Dermis blood vessel endothelial cell (primary cell): ENCODE measurements at regions not wholly inside any gene's neighbourhood (a gene's known extent, or its start where the extent isn't known, plus 50 kb on each side); places are given as distances from the start of the nearest gene placed in this dataset.
"Not testable (repeated sequence)": the region's sequence is repeated elsewhere in the genome, so short reads cannot be mapped to it uniquely, and the experiment has no call there.

Source experiments
- DNase-seq: peaks from one replicate; pipeline ENCODE4 v3.0.0; 2010

DNA sequence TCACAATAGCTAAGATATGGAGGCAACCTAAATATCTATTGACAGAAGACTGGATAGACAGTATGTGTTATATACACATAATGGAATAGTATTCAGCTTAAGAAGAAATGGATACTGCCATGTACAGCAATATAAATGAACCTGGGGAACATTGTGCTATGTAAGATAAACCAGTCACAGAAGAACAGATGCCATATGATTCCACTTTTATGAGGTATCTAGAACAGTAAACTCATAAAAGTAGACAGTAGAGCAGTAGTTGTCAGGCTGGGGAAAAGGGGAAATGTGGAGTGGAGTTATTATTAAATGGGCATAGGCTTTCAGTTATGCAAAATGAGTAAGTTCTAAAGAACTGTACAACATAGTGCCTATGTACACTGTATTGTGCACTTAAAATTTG, 1055.7 kb upstream of the TMEFF2 start:
- no peak for DNase-seq

DNA sequence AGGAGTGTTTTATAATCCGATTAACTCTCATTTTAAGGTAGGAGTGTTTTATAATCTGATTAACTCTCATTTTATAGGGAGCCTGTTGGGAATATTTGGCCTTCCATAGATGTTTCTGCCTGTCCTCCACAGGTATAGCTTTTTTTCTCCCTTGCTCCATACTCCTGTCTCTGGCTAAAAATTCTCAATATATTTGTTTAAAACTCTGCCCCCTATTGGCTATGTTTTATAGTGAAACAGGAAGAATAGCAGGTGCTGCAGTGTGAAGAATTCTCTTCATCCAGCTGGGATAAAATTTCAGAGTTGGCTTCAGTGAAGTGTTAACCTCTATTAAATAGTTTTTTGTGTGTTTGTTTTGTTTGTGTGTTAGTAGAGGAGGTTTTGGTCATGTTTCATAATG, 1046.0 kb upstream of the TMEFF2 start:
- no peak for DNase-seq

DNA sequence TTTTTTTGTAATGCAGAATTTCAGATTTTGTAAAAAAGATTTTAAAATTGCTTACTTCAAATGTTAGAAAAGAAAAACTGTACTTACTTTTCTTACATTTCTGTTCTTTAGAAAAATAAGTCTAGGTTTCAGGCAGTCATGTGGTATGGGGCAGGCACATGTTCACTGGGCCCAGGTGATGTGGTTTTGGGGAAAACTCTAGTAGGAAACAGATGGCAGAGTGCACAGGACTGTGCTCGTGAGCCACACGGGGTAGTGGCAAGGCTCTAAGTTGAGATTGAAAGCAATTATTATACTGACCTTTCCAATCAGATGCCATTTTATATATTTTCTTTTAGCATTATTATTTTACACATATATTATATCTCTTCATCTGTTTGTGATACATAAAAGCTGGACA, 1036.9 kb upstream of the TMEFF2 start:
- no peak for DNase-seq

DNA sequence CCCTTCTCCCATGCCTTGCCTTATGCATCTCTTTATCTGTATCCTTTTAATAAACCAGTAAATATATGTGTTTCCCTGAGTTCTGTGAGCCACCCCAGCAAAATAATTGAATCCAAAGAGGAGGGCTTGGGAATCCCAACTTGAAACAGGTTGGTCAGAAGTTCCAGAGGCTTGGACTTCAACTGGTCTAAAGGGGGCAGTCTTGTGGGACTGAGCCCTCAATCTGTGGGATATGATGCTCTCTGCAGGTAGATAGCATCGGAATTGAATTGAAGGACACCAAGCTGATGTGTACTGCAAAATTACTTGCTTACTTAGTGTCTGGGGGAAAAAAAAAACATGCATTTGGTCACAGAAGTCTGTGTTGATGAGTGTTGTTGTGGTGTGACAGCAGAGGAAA, 1033.5 kb upstream of the TMEFF2 start:
- no peak for DNase-seq

GRCh38 chr2:193222454-193222853, 1027.7 kb upstream of the TMEFF2 start:
- DNase-seq: no peak

DNA sequence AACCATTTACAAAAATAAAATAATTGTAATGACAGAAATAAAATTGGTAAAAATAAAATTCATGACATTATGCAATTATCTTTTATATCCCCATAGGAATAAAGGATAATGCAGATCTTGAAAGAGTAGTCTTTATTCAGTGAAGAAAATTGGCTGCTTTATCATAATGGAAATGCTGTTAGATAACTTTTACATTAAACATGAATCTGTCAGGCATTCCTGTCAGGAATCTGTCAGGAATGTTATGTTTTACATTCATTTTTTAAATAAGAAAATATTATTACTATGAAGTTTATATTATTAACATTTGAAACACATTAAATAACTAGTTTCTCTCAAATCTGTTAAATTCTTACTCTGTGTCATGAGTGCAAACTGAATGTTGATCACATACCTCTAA, 1024.7 kb upstream of the TMEFF2 start:
- DNase-seq: no peak

DNA sequence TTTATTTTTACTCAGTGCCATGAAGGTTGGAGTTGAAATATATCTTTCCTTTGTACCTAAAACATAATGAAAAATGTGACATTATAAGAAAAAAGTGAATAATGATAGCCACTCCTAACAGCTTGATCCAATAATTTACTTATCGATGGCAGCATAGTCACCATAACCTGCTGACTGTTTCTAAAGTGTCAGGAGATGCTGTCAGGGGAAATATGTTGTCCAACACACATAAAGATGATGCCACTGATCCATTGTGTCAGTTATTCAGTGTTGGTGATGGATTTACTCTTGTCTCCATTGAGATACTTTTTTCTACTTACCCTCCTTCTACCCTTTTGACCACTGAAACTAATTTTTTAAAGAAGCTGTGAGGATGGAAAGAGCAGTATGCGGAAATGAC, 1006.9 kb upstream of the TMEFF2 start:
- no peak for DNase-seq

GRCh38 chr2:193199322-193199721, 1004.6 kb upstream of the TMEFF2 start:
- no peak for DNase-seq

DNA sequence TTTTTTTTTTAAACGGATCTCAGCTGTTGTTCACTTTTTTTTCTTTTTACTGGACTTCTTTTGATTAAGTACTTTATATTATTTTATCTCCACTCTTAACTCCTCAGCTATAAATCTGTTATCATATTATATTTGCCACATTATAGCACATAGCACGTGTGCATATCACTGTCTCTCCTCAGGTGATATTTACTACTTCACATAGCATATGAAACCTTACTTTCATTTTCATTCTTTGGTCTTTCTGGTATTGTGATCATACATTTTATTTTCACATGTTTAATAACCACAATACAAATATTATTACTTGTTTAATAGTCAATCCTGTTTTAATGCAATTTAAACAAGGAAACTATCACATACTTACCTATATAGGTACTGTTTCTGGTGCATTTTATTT, 993.1 kb upstream of the TMEFF2 start:
- no peak for DNase-seq

- not testable (repeated sequence) for DNase-seq
These were observed 976.2 kb upstream of the TMEFF2 start for GRCh38 chr2:193170981-193171380.

GRCh38 chr2:193156480-193156879, 961.7 kb upstream of the TMEFF2 start:
- no peak for DNase-seq

GRCh38 chr2:193154076-193154475, 959.3 kb upstream of the TMEFF2 start:
- no peak for DNase-seq

- DNase-seq: no peak
These were observed 958.8 kb upstream of the TMEFF2 start for GRCh38 chr2:193153576-193153975.

DNA sequence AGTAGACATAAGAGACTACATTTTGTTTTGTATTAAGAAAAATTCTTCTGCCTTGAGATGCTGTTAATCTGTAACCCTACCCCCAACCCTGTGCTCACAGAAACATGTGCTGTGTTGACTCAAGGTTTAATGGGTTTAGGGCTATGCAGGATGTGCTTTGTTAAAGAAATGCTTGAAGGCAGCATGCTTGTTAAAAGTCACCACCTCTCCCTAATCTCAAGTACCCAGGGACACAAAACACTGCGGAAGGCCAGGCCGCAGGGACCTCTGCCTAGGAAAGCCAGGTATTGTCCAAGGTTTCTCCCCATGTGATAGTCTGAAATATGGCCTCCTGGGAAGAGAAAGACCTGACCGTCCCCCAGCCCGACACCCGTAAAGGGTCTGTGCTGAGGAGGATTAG, 947.7 kb upstream of the TMEFF2 start:
- DNase-seq: not testable (repeated sequence)

DNA sequence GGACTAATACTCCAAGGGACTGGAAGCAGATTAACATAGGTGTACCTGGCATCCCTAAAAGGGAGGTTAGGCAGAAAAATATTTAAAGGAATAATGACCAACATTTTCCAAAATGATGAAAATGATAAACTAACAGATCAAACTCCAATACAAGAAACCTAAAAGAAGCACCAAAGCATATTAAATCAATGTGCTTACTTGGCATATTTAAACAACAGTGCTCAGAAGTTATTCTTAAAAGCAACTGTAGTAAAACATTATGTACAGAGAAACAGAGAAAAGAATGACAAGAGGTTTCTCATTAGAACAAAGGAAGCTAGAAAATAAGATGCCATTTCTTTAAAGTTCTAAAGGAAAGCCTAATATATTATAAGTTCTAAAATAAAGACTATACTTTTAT, 947.3 kb upstream of the TMEFF2 start:
- DNase-seq: no peak

- not testable (repeated sequence) for DNase-seq
These were observed 946.2 kb upstream of the TMEFF2 start for GRCh38 chr2:193140895-193141294.

GRCh38 chr2:193124815-193125214, 930.1 kb upstream of the TMEFF2 start:
- DNase-seq: no peak

DNA sequence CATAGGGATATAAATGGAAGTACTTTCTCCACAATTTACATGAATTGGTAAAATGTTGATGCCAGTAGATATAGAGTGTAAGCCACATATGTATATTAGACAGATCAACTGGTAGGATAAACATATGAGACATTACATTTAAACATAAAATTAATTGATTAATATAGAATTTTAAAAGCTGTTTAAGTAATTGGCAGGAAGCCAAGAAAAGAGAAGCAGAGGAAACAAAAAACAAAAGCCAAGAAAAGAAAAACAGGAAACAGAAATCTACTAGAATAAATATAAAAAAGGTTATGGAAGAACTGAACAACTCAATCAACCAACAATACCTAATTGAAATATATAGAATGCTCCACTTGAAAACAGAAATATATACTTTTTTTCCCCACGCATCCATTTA, 920.1 kb upstream of the TMEFF2 start:
- no peak for DNase-seq

- DNase-seq: no peak
These were observed 918.3 kb upstream of the TMEFF2 start for GRCh38 chr2:193112986-193113385.

GRCh38 chr2:193103064-193103463, 908.3 kb upstream of the TMEFF2 start:
- DNase-seq: no peak

DNA sequence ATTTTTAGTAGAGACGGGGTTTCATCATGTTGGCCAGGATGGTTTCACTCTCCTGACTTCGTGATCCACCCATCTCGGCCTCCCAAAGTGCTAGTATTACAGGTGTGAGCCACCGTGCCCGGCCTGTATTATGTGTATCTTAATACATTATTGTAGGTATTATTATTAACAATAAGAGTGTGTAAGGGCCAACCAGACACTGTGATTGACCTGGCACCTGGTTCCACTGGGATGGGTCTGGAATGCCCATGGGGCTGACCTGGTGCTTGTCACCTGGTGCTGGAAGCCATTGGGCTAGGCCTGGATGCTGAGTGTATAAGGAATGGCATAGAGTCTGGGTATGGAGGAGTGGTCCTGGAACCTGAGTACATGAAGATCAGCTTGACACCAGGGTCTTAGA, 906.9 kb upstream of the TMEFF2 start:
- no peak for DNase-seq

GRCh38 chr2:193088026-193088425, 893.3 kb upstream of the TMEFF2 start:
- no peak for DNase-seq

DNA sequence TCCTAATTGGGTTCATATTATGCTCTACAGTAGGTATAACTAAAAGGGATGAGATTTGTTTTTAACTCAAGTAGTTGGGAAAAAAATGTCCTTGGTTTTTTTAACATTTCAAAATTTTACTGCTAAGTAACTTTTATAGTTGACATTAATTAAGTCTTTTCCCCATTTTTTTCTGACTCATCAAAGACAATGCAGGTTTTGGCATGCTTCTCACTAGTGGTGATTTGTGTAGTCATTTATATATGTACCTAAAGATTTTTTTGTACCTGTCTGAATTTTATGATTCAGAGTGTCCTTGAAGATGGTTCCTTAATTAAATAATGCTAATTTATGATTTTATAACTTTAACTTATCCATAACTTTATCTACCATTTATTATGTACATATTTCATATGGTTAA, 882.3 kb upstream of the TMEFF2 start:
- no peak for DNase-seq

- DNase-seq: no peak
These were observed 880.2 kb upstream of the TMEFF2 start for GRCh38 chr2:193074933-193075332.

DNA sequence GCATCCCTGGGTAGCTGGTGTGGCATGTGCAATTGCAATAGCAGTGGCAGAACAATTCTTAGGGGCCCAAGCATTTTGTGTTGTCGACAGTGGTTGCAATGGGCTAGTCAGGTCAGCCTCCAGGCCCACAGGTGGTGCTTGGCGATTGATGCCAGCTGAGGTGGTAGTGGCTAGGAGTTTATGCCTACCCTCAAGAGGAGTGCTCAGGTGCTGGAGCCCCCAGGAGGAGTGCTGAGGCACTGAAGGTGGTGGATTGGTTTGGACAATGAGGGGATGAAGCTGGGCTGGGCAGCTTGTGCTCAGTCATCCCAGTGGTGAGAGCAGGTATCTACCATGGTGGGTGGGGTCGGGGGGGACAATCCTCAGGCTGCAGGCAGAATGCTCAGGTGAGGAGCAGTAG, 877.9 kb upstream of the TMEFF2 start:
- DNase-seq: no peak

DNA sequence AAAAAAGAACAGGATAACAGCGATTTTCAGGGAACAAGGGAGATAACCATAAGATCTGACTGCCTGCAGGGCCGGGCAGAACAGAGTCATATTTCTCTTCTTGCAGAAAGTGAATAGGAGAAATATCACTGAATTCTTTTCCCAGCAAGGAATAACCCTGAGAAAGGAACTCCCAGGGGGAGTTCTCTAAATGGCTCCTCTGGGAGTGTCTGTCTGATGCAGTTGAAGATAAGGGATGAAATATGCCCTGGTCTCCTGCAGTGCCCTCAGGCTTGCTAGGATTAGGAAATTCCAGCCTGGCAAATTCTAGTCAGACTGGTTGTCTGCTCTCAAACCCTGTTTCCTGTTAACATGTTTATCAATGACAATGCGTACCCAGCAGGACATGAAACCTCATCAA, 830.8 kb upstream of the TMEFF2 start:
- DNase-seq: not testable (repeated sequence)
